ENCODE measurements at regions not wholly inside any gene's neighbourhood (a gene's known extent, or its start where the extent isn't known, plus 50 kb on each side); places are given as distances from the start of the nearest gene placed in this dataset.
A peak's percentile ranks its signal among the peaks of the same experiment; 100 is the strongest.

DNA sequence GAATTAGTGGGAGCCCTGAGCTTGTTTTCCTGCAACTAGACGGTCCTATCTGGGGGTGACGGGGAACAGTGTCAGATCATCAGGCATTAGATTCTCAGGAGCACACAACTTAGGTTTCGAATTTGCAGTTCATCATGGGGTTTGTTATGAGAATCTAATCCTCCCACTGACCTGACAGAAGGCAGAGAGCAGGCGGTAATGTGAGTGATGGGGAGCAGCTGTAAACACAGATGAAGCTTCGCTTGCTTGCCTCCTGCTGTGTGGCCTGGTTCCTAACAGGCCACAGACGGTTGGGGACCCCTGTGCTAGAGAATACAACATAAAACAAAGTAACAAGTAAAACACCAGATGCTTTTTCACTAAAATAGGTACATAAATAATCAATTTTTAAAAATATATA lies 86.2 kb upstream of the BLTP1 start:
- H3K27me3 ChIP-seq (ENCODE audit: control insufficient read depth in 1 of 2, insufficient read depth in 1 of 2, low read length in 2 of 2): no peaks in the 10 kb centered on the region
- 81% methylated on average over 4 of the region's 6 CpGs for WGBS
- no peak overlapping the region for H3K23ac ChIP-seq (ENCODE audit: low read length in 2 of 2)

DNA sequence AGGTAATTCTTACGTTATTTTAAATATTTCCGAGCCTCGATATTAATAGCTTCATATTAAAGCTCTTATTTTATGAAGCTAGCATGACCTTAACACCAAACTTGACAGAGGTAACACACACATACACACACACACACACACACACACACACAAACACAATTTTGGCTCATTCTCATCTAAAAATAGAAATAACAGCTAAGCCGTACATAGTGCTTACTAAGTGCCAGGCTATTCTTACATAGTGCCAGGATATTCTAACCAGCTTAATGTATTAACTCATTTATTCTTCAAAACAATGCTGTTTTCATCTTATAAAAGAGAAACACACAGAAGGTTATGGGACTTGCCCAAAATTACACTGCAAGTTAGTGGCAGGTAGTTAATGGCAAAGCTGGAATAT lies 87.0 kb upstream of the BLTP1 start:
- H3K79me1 ChIP-seq (replicated peaks; ENCODE audit: low read length, poor library complexity, severe bottlenecking): no peaks in the 10 kb centered on the region
- no peak overlapping the region for H4K8ac ChIP-seq (ENCODE audit: low read length)
- DNase-seq: no peak
- no peak overlapping the region for H2BK12ac ChIP-seq (ENCODE audit: low read length in 2 of 2)
- no peak overlapping the region for H2BK120ac ChIP-seq (ENCODE audit: low read depth, low read length)
- H3K27me3 ChIP-seq (ENCODE audit: control insufficient read depth in 1 of 2, insufficient read depth in 1 of 2, low read length in 2 of 2): no peaks in the 10 kb centered on the region
- H2AFZ ChIP-seq (ENCODE audit: low read depth, low read length): no peak overlapping the region
- H4K91ac ChIP-seq (ENCODE audit: low read length): no peak overlapping the region
- no peak overlapping the region for H2BK5ac ChIP-seq (ENCODE audit: low read depth, low read length, poor library complexity, severe bottlenecking)
- no peak overlapping the region for H3K14ac ChIP-seq (ENCODE audit: low read length in 2 of 2)
- H3K9me3 ChIP-seq (ENCODE audit: control insufficient read depth, low read length): no peaks in the 10 kb centered on the region
- no peaks in the 10 kb centered on the region for H3K4me1 ChIP-seq (ENCODE audit: control insufficient read depth, insufficient read depth, low read depth, low read length)
- H3K23ac ChIP-seq (ENCODE audit: low read length in 2 of 2): no peak overlapping the region
- H3K4ac ChIP-seq (ENCODE audit: low read depth in 1 of 2, low read length in 2 of 2): no peak overlapping the region
- H3K4me3 ChIP-seq (ENCODE audit: insufficient read depth in 1 of 2, low read depth in 1 of 2, low read length in 2 of 2): no peak overlapping the region
- no peak overlapping the region for H3K4me2 ChIP-seq (ENCODE audit: low read length, poor library complexity, severe bottlenecking)
- H3K9ac ChIP-seq (ENCODE audit: low read length): no peak overlapping the region
- no peak overlapping the region for H2AK5ac ChIP-seq (ENCODE audit: low read length, severe bottlenecking)
- 98% methylated on average over 4 of the region's 4 CpGs for WGBS
- H3K18ac ChIP-seq (ENCODE audit: low read depth in 1 of 2, low read length in 2 of 2): no peak overlapping the region
- no peaks in the 10 kb centered on the region for H3K36me3 ChIP-seq (ENCODE audit: control insufficient read depth in 1 of 2, insufficient read depth in 2 of 2, low read depth in 1 of 2, low read length in 2 of 2)
- H3K27ac ChIP-seq (ENCODE audit: low read length, poor library complexity, severe bottlenecking): no peak overlapping the region
- no peak overlapping the region for H2BK15ac ChIP-seq (ENCODE audit: low read depth, poor library complexity, severe bottlenecking)

More for the DNA sequence above, 86.2 kb upstream of the BLTP1 start:
- H2BK12ac ChIP-seq (ENCODE audit: low read length in 2 of 2): no peak overlapping the region
- H2AK5ac ChIP-seq (ENCODE audit: low read length, severe bottlenecking): no peak overlapping the region
- H3K14ac ChIP-seq (ENCODE audit: low read length in 2 of 2): no peak overlapping the region
- no peak overlapping the region for H3K4me3 ChIP-seq (ENCODE audit: insufficient read depth in 1 of 2, low read depth in 1 of 2, low read length in 2 of 2)
- H2BK120ac ChIP-seq (ENCODE audit: low read depth, low read length): no peak overlapping the region
- H3K4ac ChIP-seq (ENCODE audit: low read depth in 1 of 2, low read length in 2 of 2): no peak overlapping the region
- no peaks in the 10 kb centered on the region for H3K9me3 ChIP-seq (ENCODE audit: control insufficient read depth, low read length)
- no peak overlapping the region for H2BK5ac ChIP-seq (ENCODE audit: low read depth, low read length, poor library complexity, severe bottlenecking)
- no peaks in the 10 kb centered on the region for H3K36me3 ChIP-seq (ENCODE audit: control insufficient read depth in 1 of 2, insufficient read depth in 2 of 2, low read depth in 1 of 2, low read length in 2 of 2)
- H3K79me1 ChIP-seq (replicated peaks; ENCODE audit: low read length, poor library complexity, severe bottlenecking): no peaks in the 10 kb centered on the region
- H2BK15ac ChIP-seq (ENCODE audit: low read depth, poor library complexity, severe bottlenecking): no peak overlapping the region
- H4K91ac ChIP-seq (ENCODE audit: low read length): no peak overlapping the region
- no peaks in the 10 kb centered on the region for H3K4me1 ChIP-seq (ENCODE audit: control insufficient read depth, insufficient read depth, low read depth, low read length)
- H3K27ac ChIP-seq (ENCODE audit: low read length, poor library complexity, severe bottlenecking): no peak overlapping the region
- DNase-seq: no peak
- no peak overlapping the region for H3K9ac ChIP-seq (ENCODE audit: low read length)
- no peak overlapping the region for H4K8ac ChIP-seq (ENCODE audit: low read length)
- no peak overlapping the region for H3K18ac ChIP-seq (ENCODE audit: low read depth in 1 of 2, low read length in 2 of 2)
- H2AFZ ChIP-seq (ENCODE audit: low read depth, low read length): no peak overlapping the region
- H3K4me2 ChIP-seq (ENCODE audit: low read length, poor library complexity, severe bottlenecking): no peak overlapping the region

DNA sequence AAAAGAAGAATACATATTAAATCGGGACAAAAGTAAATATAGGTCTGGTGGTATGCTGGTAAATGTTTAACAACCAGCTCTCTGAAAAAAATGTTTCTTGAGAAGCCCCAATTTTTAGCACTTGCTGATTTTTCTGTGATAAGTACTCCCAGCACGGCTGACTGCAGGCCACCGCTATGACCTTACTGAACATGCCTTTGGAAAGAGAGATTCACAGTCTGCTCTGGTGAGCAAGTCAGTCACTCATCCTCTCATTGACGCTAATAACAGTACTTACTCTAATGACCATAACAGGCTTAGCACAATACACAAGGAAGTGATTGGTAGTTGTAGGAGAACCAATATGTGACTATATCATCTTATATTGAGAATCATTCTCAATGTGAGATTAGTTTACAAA lies 98.9 kb upstream of the BLTP1 start:
- Histone ChIP-seq H4K91ac (ENCODE audit: low read length) (no peak overlapping the region), H3K36me3 (ENCODE audit: control insufficient read depth in 1 of 2, insufficient read depth in 2 of 2, low read depth in 1 of 2, low read length in 2 of 2) (no peaks in the 10 kb centered on the region), H3K18ac (ENCODE audit: low read depth in 1 of 2, low read length in 2 of 2) (peak overlapping the region in 1 of 2 experiments; percentile 51), H2AK5ac (ENCODE audit: low read length, severe bottlenecking) (no peak overlapping the region), H3K27me3 (ENCODE audit: control insufficient read depth in 1 of 2, insufficient read depth in 1 of 2, low read length in 2 of 2) (no peaks in the 10 kb centered on the region), H3K79me1 (replicated peaks; ENCODE audit: low read length, poor library complexity, severe bottlenecking) (no peaks in the 10 kb centered on the region), H2AFZ (ENCODE audit: low read depth, low read length) (no peak overlapping the region), H3K9me3 (ENCODE audit: control insufficient read depth, low read length) (peaks cover 2% of the 10 kb centered on the region), H3K27ac (ENCODE audit: low read length, poor library complexity, severe bottlenecking) (no peak overlapping the region), H3K4me2 (ENCODE audit: low read length, poor library complexity, severe bottlenecking) (no peak overlapping the region), H2BK5ac (ENCODE audit: low read depth, low read length, poor library complexity, severe bottlenecking) (no peak overlapping the region), H3K4me3 (ENCODE audit: insufficient read depth in 1 of 2, low read depth in 1 of 2, low read length in 2 of 2) (no peak overlapping the region), H2BK15ac (ENCODE audit: low read depth, poor library complexity, severe bottlenecking) (no peak overlapping the region), H2BK12ac (ENCODE audit: low read length in 2 of 2) (no peak overlapping the region), H3K9ac (ENCODE audit: low read length) (no peak overlapping the region), H3K23ac (ENCODE audit: low read length in 2 of 2) (no peak overlapping the region), H3K4ac (ENCODE audit: low read depth in 1 of 2, low read length in 2 of 2) (no peak overlapping the region), H3K4me1 (ENCODE audit: control insufficient read depth, insufficient read depth, low read depth, low read length) (no peaks in the 10 kb centered on the region), H2BK120ac (ENCODE audit: low read depth, low read length) (no peak overlapping the region), H4K8ac (ENCODE audit: low read length) (no peak overlapping the region), H3K14ac (ENCODE audit: low read length in 2 of 2) (no peak overlapping the region)
- DNase-seq: no peak
- WGBS: 68% methylated on average over 3 of the region's 4 CpGs

DNA sequence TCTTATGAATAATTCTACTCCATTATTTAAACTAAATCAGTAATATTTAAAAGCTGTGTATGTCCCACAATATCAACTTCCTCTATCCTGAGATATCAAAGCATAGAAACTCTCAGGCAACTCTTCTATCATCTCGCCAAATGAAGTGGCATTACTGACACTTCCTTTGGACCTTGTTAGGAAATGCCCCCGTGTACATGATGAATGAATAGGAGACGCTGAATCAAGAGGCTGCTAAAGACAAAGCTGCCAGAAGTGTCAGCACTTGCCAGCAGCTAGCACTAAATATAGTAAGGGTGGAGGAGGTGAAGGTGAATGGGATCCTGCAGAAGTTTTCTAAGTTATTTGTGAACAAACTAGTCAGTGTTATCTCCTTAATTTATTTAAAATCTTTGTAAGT lies 99.5 kb upstream of the BLTP1 start:
- no peak overlapping the region for H3K9ac ChIP-seq (ENCODE audit: low read length)
- no peak overlapping the region for H4K91ac ChIP-seq (ENCODE audit: low read length)
- no peak overlapping the region for H2AFZ ChIP-seq (ENCODE audit: low read depth, low read length)
- H2BK12ac ChIP-seq (ENCODE audit: low read length in 2 of 2): no peak overlapping the region
- no peak overlapping the region for H3K27ac ChIP-seq (ENCODE audit: low read length, poor library complexity, severe bottlenecking)
- H4K8ac ChIP-seq (ENCODE audit: low read length): no peak overlapping the region
- no peak overlapping the region for H3K4ac ChIP-seq (ENCODE audit: low read depth in 1 of 2, low read length in 2 of 2)
- H3K4me2 ChIP-seq (ENCODE audit: low read length, poor library complexity, severe bottlenecking): no peak overlapping the region
- no peak overlapping the region for H3K23ac ChIP-seq (ENCODE audit: low read length in 2 of 2)
- 62% methylated on average over 3 of the region's 3 CpGs for WGBS
- H3K27me3 ChIP-seq (ENCODE audit: control insufficient read depth in 1 of 2, insufficient read depth in 1 of 2, low read length in 2 of 2): no peaks in the 10 kb centered on the region
- no peak for DNase-seq
- H3K36me3 ChIP-seq (ENCODE audit: control insufficient read depth in 1 of 2, insufficient read depth in 2 of 2, low read depth in 1 of 2, low read length in 2 of 2): no peaks in the 10 kb centered on the region
- H3K79me1 ChIP-seq (replicated peaks; ENCODE audit: low read length, poor library complexity, severe bottlenecking): no peaks in the 10 kb centered on the region
- no peak overlapping the region for H3K4me3 ChIP-seq (ENCODE audit: insufficient read depth in 1 of 2, low read depth in 1 of 2, low read length in 2 of 2)
- H2BK120ac ChIP-seq (ENCODE audit: low read depth, low read length): no peak overlapping the region
- no peak overlapping the region for H3K14ac ChIP-seq (ENCODE audit: low read length in 2 of 2)
- no peaks in the 10 kb centered on the region for H3K4me1 ChIP-seq (ENCODE audit: control insufficient read depth, insufficient read depth, low read depth, low read length)
- no peak overlapping the region for H3K18ac ChIP-seq (ENCODE audit: low read depth in 1 of 2, low read length in 2 of 2)
- no peak overlapping the region for H2BK5ac ChIP-seq (ENCODE audit: low read depth, low read length, poor library complexity, severe bottlenecking)
- no peak overlapping the region for H2AK5ac ChIP-seq (ENCODE audit: low read length, severe bottlenecking)
- H2BK15ac ChIP-seq (ENCODE audit: low read depth, poor library complexity, severe bottlenecking): no peak overlapping the region
- H3K9me3 ChIP-seq (ENCODE audit: control insufficient read depth, low read length): peaks cover 2% of the 10 kb centered on the region
